HepG2 (cell line): ENCODE measurements at regions not wholly inside any gene's neighbourhood (a gene's known extent, or its start where the extent isn't known, plus 50 kb on each side); places are given as distances from the start of the nearest gene placed in this dataset.

ENCODE experiments used
- ATAC-seq: fragments of 200-7000 bp; cut with Tn5 transposase; 3 replicates; pipeline ENCODE4 v1.9.1; 2020; ENCODE audit warnings: mild to moderate bottlenecking, moderate library complexity
- BruUV-seq: library from RNA; stranded (reverse); fragments of 400-500 nt; replicated peaks from 2 replicates; lab custom pipeline; 2021; lab: Mats Ljungman, UMichigan
- CTCF ChIA-PET: fragments of 300-600 bp; formaldehyde crosslinking; extraction: SDS; loops from one replicate; lab custom pipeline; 2021; ENCODE audit warnings: low total read pairs, inconsistent platforms, low intra/inter-chr PET ratio; lab: Yijun Ruan, JAX
- POLR2A ChIA-PET: fragments of 350-600 bp; sonication (Branson Sonifier 250); formaldehyde crosslinking; loops from one replicate; lab custom pipeline; 2020; ENCODE audit warnings: antibody characterized with exemption, inconsistent platforms; lab: Yijun Ruan, JAX
- DNase-seq: peaks from one replicate; pipeline ENCODE4 v3.0.0-alpha.2; 2015; ENCODE audit warnings: low spot score
- FAIRE-seq: peaks from 3 replicates; lab custom pipeline; 2011; peaks lifted over from hg19 to GRCh38; lab: Jason Lieb, UNC
- H2AFZ ChIP-seq: one replicate; pipeline ENCODE4 v1.6.1; 2011; ENCODE audit warnings: low read length, inconsistent platforms
- H3K27ac ChIP-seq: fragments of 300-600 bp; 3 replicates; pipeline ENCODE4 v1.8.0; 2011; ENCODE audit warnings: mixed run types, mild to moderate bottlenecking, mixed read lengths, low read length, inconsistent platforms; ENCODE audit not compliant: insufficient read depth; ENCODE audit errors: extremely low read length
- H3K27me3 ChIP-seq, 2 experiments: fragments of 200-600 bp in 1 of 2; 2 replicates in 1 of 2; 3 replicates in 1 of 2; pipeline versions ENCODE4 v1.6.0 to v1.8.0; 2011; ENCODE audit warnings: low read length in 2 of 2, mild to moderate bottlenecking in 2 of 2, moderate library complexity in 2 of 2, inconsistent platforms in 1 of 2; ENCODE audit not compliant: insufficient read depth in 2 of 2, control insufficient read depth in 1 of 2
- H3K36me3 ChIP-seq, 2 experiments: fragments of 200-600 bp in 1 of 2; replicated peaks in 1 of 2; 2 replicates in 1 of 2; 3 replicates in 1 of 2; pipeline versions ENCODE4 v1.5.1 to v1.8.0; 2011; ENCODE audit warnings: low read length in 2 of 2, inconsistent platforms in 1 of 2; ENCODE audit not compliant: insufficient read depth in 2 of 2, control insufficient read depth in 1 of 2
- H3K4me1 ChIP-seq: 2 replicates; pipeline ENCODE4 v1.5.1; 2012; ENCODE audit warnings: low read length, inconsistent platforms; ENCODE audit not compliant: insufficient read depth
- H3K4me2 ChIP-seq: 2 replicates; pipeline ENCODE4 v1.6.0; 2011; ENCODE audit warnings: low read depth, low read length, inconsistent platforms
- H3K4me3 ChIP-seq, 3 experiments: fragments of 200-600 bp in 1 of 3; sonication (generic), shearing (Covaris generic) in 1 of 3; replicated peaks in 1 of 3; 2 replicates each; pipeline ENCODE4 v1.5.1; 2011 to 2016; ENCODE audit warnings: low read length in 3 of 3, inconsistent platforms in 2 of 3, low read depth in 2 of 3, mild to moderate bottlenecking in 2 of 3, control low read depth in 1 of 3, mixed read lengths in 1 of 3; ENCODE audit not compliant: insufficient read depth in 1 of 3
- H3K79me2 ChIP-seq: one replicate; pipeline ENCODE4 v1.6.1; 2011; ENCODE audit warnings: low read length, inconsistent platforms; ENCODE audit not compliant: insufficient read depth
- H3K9ac ChIP-seq: 2 replicates; pipeline ENCODE4 v1.6.0; 2011; ENCODE audit warnings: mild to moderate bottlenecking, low read depth, low read length, inconsistent platforms; ENCODE audit not compliant: insufficient read depth
- H3K9me3 ChIP-seq: 2 replicates; pipeline ENCODE4 v1.5.1; 2012; ENCODE audit warnings: mild to moderate bottlenecking, low read length
- H4K20me1 ChIP-seq: 2 replicates; pipeline ENCODE4 v1.6.0; 2011; ENCODE audit warnings: inconsistent platforms, mild to moderate bottlenecking, low read length, moderate library complexity; ENCODE audit not compliant: insufficient read depth
- FLYWCH1 ChIP-seq: sonication (generic); formaldehyde crosslinking; IDR thresholded peaks from 2 replicates; pipeline ENCODE4 v1.8.1; 2023; ENCODE audit warnings: mild to moderate bottlenecking, missing genetic modification reagents
- GATA4 ChIP-seq: sonication (generic); IDR thresholded peaks from 2 replicates; pipeline ENCODE4 v1.6.1; 2016; ENCODE audit warnings: antibody characterized with exemption, low read depth, borderline replicate concordance
- SNAPC2 ChIP-seq: sonication (generic); formaldehyde crosslinking; IDR thresholded peaks from 2 replicates; pipeline ENCODE4 v1.8.1; 2022; ENCODE audit warnings: mild to moderate bottlenecking, missing genetic modification reagents
- ZFP36L2 ChIP-seq: sonication (generic); formaldehyde crosslinking; IDR thresholded peaks from 2 replicates; pipeline ENCODE4 v1.4.0; 2020; ENCODE audit warnings: missing genetic modification reagents
- ZNF354B ChIP-seq: sonication (generic); formaldehyde crosslinking; IDR thresholded peaks from 2 replicates; pipeline ENCODE4 v1.8.0; 2022; ENCODE audit warnings: mild to moderate bottlenecking, missing genetic modification reagents
- ZNF737 ChIP-seq: sonication (generic); formaldehyde crosslinking; IDR thresholded peaks from 2 replicates; pipeline ENCODE4 v1.5.0; 2020; ENCODE audit warnings: missing genetic modification reagents, mild to moderate bottlenecking, borderline replicate concordance
- WGBS: methylation state at CpG from one replicate; pipeline ENCODE4 v1.1.6; 2017; ENCODE audit warnings: low lambda C conversion rate; 5-methylcytosine and 5-hydroxymethylcytosine counted together
- in situ Hi-C: cut with HindIII; loops from 2 replicates; pipeline ENCODE4 v1.10.0; 2017; ENCODE audit warnings: low pct_unique_long_range_greater_than_20kb; ENCODE audit not compliant: extremely low pct_ligation_motif_present
- intact Hi-C: fragments of 100-400 bp; cut with micrococcal nuclease; formaldehyde crosslinking; loops from one replicate; pipeline ENCODE4 v1.10.0; 2022; ENCODE audit not compliant: unreplicated experiment
- TF ChIP-seq, protein P1 (sequence below): fragments of 450-650 bp; IDR thresholded peaks from 2 replicates; pipeline ENCODE4 v1.6.1; 2017; ENCODE audit warnings: mild to moderate bottlenecking

- peak; percentile 30 for DNase-seq
- 100% methylated on average over 1 of the region's 1 CpG for WGBS
- intact Hi-C loops, result no loop called here
- peaks cover 15% of the 10 kb centered on the region; the same call in 1 of the 2 replicates for H3K4me1 ChIP-seq
- no peaks in the 10 kb centered on the region for H3K79me2 ChIP-seq
- ChIA-PET CTCF (no interaction called here), POLR2A (no interaction called here)
- no peaks in the 10 kb centered on the region for H3K9me3 ChIP-seq
- no peak for FAIRE-seq
- no peak overlapping the region for H3K9ac ChIP-seq
- H3K36me3 ChIP-seq, result 0 out of 5 replicates have a peak, but pooled peaks cover 0 to 5% of the 10 kb centered on the region in 2 experiments
- no peak overlapping the region for H3K4me2 ChIP-seq
- no peak for ATAC-seq
- H3K4me3 ChIP-seq, result no peak overlapping the region
- H3K27me3 ChIP-seq, result no peaks in the 10 kb centered on the region
- no peak overlapping the region for H3K27ac ChIP-seq
- in situ Hi-C loops, result no loop called here
- H2AFZ ChIP-seq, result no peak overlapping the region
- BruUV-seq, result no TSS peak
- H4K20me1 ChIP-seq, result no peaks in the 10 kb centered on the region
- TF ChIP-seq ZNF737 (CRISPR knock-in tag) (no peak), ZNF354B (no peak), ZFP36L2 (CRISPR knock-in tag) (no peak), FLYWCH1 (CRISPR knock-in tag) (no peak), SNAPC2 (CRISPR knock-in tag) (no peak), GATA4 (no peak)
- TF ChIP-seq, protein P1, sequence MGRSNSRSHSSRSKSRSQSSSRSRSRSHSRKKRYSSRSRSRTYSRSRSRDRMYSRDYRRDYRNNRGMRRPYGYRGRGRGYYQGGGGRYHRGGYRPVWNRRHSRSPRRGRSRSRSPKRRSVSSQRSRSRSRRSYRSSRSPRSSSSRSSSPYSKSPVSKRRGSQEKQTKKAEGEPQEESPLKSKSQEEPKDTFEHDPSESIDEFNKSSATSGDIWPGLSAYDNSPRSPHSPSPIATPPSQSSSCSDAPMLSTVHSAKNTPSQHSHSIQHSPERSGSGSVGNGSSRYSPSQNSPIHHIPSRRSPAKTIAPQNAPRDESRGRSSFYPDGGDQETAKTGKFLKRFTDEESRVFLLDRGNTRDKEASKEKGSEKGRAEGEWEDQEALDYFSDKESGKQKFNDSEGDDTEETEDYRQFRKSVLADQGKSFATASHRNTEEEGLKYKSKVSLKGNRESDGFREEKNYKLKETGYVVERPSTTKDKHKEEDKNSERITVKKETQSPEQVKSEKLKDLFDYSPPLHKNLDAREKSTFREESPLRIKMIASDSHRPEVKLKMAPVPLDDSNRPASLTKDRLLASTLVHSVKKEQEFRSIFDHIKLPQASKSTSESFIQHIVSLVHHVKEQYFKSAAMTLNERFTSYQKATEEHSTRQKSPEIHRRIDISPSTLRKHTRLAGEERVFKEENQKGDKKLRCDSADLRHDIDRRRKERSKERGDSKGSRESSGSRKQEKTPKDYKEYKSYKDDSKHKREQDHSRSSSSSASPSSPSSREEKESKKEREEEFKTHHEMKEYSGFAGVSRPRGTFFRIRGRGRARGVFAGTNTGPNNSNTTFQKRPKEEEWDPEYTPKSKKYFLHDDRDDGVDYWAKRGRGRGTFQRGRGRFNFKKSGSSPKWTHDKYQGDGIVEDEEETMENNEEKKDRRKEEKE, result no peak
These were observed 2182.7 kb upstream of the PIK3C3 start for GRCh38 chr18:39772155-39772919.
